ENCODE measurements at regions not wholly inside any gene's neighbourhood (a gene's known extent, or its start where the extent isn't known, plus 50 kb on each side); places are given as distances from the start of the nearest gene placed in this dataset.

DNA sequence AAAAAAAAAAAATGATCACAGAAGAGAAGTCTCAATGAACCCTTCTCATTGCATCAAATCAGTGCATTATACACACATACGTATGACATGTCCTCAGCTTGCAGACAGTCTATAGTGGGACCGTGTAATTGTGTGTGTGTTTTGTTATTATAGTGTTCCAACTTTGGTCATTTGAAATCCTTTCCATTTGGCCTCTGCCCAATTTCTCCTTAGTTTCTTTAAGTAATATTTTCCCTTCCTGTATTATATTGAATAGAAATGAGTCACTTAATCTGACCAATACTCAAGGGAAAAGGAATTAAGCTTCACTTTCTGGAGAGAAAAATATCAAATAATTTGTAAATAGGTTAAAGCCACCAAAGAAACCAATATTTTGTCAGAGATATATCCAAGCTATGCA, 415.5 kb upstream of the SORCS1 start:
- H2AFZ ChIP-seq: no peak overlapping the region
- no peaks in the 10 kb centered on the region for H3K4me1 ChIP-seq (ENCODE audit: insufficient read depth)

More for the DNA sequence above, 415.5 kb upstream of the SORCS1 start:
- Histone ChIP-seq H3F3A (replicated peaks; ENCODE audit: low read depth) (no peaks in the 10 kb centered on the region), H3K4me2 (no peak overlapping the region), H3K36me3 (ENCODE audit: insufficient read depth) (no peaks in the 10 kb centered on the region), H3K9me2 (ENCODE audit: insufficient read depth) (peaks cover 3% of the 10 kb centered on the region; the same call in 1 of the 2 replicates), H3K27ac (ENCODE audit: low read depth) (no peak overlapping the region), H3K27me3 (ENCODE audit: insufficient read depth) (no peaks in the 10 kb centered on the region), H3K79me2 (replicated peaks; ENCODE audit: insufficient read depth) (no peaks in the 10 kb centered on the region), H4K20me1 (replicated peaks; ENCODE audit: insufficient read depth) (no peaks in the 10 kb centered on the region), H3K4me3 (no peak overlapping the region)
- H3K4me1 Mint-ChIP-seq: no peaks in the 10 kb centered on the region
- DNase-seq (ENCODE audit: low spot score): no peak
- no peak overlapping the region for H3K27ac Mint-ChIP-seq
- no peak overlapping the region for H3K4me3 Mint-ChIP-seq
- H3K27me3 Mint-ChIP-seq (ENCODE audit: insufficient read depth, low read depth, poor library complexity): no peaks in the 10 kb centered on the region
- H3K9me3 Mint-ChIP-seq: peaks cover 4% of the 10 kb centered on the region
- no peaks in the 10 kb centered on the region; the same call in 2 of the 3 replicates for H3K36me3 Mint-ChIP-seq (ENCODE audit: low read depth)
- TF ChIP-seq, protein P1, sequence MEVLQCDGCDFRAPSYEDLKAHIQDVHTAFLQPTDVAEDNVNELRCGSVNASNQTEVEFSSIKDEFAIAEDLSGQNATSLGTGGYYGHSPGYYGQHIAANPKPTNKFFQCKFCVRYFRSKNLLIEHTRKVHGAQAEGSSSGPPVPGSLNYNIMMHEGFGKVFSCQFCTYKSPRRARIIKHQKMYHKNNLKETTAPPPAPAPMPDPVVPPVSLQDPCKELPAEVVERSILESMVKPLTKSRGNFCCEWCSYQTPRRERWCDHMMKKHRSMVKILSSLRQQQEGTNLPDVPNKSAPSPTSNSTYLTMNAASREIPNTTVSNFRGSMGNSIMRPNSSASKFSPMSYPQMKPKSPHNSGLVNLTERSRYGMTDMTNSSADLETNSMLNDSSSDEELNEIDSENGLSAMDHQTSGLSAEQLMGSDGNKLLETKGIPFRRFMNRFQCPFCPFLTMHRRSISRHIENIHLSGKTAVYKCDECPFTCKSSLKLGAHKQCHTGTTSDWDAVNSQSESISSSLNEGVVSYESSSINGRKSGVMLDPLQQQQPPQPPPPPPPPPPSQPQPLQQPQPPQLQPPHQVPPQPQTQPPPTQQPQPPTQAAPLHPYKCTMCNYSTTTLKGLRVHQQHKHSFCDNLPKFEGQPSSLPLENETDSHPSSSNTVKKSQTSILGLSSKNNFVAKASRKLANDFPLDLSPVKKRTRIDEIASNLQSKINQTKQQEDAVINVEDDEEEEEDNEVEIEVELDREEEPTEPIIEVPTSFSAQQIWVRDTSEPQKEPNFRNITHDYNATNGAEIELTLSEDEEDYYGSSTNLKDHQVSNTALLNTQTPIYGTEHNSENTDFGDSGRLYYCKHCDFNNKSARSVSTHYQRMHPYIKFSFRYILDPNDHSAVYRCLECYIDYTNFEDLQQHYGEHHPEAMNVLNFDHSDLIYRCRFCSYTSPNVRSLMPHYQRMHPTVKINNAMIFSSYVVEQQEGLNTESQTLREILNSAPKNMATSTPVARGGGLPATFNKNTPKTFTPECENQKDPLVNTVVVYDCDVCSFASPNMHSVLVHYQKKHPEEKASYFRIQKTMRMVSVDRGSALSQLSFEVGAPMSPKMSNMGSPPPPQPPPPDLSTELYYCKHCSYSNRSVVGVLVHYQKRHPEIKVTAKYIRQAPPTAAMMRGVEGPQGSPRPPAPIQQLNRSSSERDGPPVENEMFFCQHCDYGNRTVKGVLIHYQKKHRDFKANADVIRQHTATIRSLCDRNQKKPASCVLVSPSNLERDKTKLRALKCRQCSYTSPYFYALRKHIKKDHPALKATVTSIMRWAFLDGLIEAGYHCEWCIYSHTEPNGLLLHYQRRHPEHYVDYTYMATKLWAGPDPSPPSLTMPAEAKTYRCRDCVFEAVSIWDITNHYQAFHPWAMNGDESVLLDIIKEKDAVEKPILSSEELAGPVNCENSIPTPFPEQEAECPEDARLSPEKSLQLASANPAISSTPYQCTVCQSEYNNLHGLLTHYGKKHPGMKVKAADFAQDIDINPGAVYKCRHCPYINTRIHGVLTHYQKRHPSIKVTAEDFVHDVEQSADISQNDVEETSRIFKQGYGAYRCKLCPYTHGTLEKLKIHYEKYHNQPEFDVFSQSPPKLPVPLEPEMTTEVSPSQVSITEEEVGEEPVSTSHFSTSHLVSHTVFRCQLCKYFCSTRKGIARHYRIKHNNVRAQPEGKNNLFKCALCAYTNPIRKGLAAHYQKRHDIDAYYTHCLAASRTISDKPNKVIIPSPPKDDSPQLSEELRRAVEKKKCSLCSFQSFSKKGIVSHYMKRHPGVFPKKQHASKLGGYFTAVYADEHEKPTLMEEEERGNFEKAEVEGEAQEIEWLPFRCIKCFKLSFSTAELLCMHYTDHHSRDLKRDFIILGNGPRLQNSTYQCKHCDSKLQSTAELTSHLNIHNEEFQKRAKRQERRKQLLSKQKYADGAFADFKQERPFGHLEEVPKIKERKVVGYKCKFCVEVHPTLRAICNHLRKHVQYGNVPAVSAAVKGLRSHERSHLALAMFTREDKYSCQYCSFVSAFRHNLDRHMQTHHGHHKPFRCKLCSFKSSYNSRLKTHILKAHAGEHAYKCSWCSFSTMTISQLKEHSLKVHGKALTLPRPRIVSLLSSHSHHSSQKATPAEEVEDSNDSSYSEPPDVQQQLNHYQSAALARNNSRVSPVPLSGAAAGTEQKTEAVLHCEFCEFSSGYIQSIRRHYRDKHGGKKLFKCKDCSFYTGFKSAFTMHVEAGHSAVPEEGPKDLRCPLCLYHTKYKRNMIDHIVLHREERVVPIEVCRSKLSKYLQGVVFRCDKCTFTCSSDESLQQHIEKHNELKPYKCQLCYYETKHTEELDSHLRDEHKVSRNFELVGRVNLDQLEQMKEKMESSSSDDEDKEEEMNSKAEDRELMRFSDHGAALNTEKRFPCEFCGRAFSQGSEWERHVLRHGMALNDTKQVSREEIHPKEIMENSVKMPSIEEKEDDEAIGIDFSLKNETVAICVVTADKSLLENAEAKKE (CRISPR knock-in tag; IDR thresholded peaks at IDR 0.05): no peak
- TF ChIP-seq ZNF331 (CRISPR knock-in tag; IDR thresholded peaks at IDR 0.05; ENCODE audit: low read depth) (no peak), STAT1 (IDR thresholded peaks at IDR 0.05; ENCODE audit: unreplicated experiment) (no peak), JUNB (IDR thresholded peaks at IDR 0.05; ENCODE audit: unreplicated experiment) (no peak), ZNF114 (CRISPR knock-in tag; IDR thresholded peaks at IDR 0.05) (no peak), EZH2 (IDR thresholded peaks at IDR 0.05; ENCODE audit: low read depth, unreplicated experiment) (no peak), NANOG (IDR thresholded peaks at IDR 0.05; ENCODE audit: borderline replicate concordance) (no peak), CREB1 (CRISPR knock-in tag; IDR thresholded peaks at IDR 0.05; ENCODE audit: low read depth) (no peak), EZH2phosphoT487 (IDR thresholded peaks at IDR 0.05; ENCODE audit: unreplicated experiment) (no peak), POLR2AphosphoS5 (IDR thresholded peaks at IDR 0.05; ENCODE audit: low read depth) (no peak)
- TF ChIP-seq, protein P2, sequence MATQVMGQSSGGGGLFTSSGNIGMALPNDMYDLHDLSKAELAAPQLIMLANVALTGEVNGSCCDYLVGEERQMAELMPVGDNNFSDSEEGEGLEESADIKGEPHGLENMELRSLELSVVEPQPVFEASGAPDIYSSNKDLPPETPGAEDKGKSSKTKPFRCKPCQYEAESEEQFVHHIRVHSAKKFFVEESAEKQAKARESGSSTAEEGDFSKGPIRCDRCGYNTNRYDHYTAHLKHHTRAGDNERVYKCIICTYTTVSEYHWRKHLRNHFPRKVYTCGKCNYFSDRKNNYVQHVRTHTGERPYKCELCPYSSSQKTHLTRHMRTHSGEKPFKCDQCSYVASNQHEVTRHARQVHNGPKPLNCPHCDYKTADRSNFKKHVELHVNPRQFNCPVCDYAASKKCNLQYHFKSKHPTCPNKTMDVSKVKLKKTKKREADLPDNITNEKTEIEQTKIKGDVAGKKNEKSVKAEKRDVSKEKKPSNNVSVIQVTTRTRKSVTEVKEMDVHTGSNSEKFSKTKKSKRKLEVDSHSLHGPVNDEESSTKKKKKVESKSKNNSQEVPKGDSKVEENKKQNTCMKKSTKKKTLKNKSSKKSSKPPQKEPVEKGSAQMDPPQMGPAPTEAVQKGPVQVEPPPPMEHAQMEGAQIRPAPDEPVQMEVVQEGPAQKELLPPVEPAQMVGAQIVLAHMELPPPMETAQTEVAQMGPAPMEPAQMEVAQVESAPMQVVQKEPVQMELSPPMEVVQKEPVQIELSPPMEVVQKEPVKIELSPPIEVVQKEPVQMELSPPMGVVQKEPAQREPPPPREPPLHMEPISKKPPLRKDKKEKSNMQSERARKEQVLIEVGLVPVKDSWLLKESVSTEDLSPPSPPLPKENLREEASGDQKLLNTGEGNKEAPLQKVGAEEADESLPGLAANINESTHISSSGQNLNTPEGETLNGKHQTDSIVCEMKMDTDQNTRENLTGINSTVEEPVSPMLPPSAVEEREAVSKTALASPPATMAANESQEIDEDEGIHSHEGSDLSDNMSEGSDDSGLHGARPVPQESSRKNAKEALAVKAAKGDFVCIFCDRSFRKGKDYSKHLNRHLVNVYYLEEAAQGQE (IDR thresholded peaks at IDR 0.05; ENCODE audit: unreplicated experiment): no peak
- TF ChIP-seq, protein P3, sequence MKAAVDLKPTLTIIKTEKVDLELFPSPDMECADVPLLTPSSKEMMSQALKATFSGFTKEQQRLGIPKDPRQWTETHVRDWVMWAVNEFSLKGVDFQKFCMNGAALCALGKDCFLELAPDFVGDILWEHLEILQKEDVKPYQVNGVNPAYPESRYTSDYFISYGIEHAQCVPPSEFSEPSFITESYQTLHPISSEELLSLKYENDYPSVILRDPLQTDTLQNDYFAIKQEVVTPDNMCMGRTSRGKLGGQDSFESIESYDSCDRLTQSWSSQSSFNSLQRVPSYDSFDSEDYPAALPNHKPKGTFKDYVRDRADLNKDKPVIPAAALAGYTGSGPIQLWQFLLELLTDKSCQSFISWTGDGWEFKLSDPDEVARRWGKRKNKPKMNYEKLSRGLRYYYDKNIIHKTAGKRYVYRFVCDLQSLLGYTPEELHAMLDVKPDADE (IDR thresholded peaks at IDR 0.05): no peak
- TF ChIP-seq, protein P4, sequence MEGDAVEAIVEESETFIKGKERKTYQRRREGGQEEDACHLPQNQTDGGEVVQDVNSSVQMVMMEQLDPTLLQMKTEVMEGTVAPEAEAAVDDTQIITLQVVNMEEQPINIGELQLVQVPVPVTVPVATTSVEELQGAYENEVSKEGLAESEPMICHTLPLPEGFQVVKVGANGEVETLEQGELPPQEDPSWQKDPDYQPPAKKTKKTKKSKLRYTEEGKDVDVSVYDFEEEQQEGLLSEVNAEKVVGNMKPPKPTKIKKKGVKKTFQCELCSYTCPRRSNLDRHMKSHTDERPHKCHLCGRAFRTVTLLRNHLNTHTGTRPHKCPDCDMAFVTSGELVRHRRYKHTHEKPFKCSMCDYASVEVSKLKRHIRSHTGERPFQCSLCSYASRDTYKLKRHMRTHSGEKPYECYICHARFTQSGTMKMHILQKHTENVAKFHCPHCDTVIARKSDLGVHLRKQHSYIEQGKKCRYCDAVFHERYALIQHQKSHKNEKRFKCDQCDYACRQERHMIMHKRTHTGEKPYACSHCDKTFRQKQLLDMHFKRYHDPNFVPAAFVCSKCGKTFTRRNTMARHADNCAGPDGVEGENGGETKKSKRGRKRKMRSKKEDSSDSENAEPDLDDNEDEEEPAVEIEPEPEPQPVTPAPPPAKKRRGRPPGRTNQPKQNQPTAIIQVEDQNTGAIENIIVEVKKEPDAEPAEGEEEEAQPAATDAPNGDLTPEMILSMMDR (conservative IDR thresholded peaks at IDR 0.05; ENCODE audit: low read depth in 2 of 2): no peak
- ATAC-seq: no peak

All from GM23338 (cell line).